WI38 (cell line): ENCODE measurements at regions not wholly inside any gene's neighbourhood (a gene's known extent, or its start where the extent isn't known, plus 50 kb on each side); places are given as distances from the start of the nearest gene placed in this dataset.

ENCODE experiments used
- H3K4me3 ChIP-seq: 2 replicates; pipeline ENCODE4 v1.5.1; 2011; ENCODE audit warnings: low read depth, mild to moderate bottlenecking, control low read depth, low read length
- TF ChIP-seq, protein P1 (sequence below): IDR thresholded peaks from 2 replicates; pipeline ENCODE4 v1.5.1; 2012; ENCODE audit warnings: low read depth, mild to moderate bottlenecking, control low read depth, low read length

GRCh38 chr18:25614168-25614567 lies 262.2 kb upstream of the ZNF521 start:
- H3K4me3 ChIP-seq: no peak overlapping the region
- TF ChIP-seq, protein P1, sequence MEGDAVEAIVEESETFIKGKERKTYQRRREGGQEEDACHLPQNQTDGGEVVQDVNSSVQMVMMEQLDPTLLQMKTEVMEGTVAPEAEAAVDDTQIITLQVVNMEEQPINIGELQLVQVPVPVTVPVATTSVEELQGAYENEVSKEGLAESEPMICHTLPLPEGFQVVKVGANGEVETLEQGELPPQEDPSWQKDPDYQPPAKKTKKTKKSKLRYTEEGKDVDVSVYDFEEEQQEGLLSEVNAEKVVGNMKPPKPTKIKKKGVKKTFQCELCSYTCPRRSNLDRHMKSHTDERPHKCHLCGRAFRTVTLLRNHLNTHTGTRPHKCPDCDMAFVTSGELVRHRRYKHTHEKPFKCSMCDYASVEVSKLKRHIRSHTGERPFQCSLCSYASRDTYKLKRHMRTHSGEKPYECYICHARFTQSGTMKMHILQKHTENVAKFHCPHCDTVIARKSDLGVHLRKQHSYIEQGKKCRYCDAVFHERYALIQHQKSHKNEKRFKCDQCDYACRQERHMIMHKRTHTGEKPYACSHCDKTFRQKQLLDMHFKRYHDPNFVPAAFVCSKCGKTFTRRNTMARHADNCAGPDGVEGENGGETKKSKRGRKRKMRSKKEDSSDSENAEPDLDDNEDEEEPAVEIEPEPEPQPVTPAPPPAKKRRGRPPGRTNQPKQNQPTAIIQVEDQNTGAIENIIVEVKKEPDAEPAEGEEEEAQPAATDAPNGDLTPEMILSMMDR: no peak

GRCh38 chr18:25612466-25612865 lies 260.5 kb upstream of the ZNF521 start:
- TF ChIP-seq, protein P1: no peak
- H3K4me3 ChIP-seq: no peak overlapping the region

DNA sequence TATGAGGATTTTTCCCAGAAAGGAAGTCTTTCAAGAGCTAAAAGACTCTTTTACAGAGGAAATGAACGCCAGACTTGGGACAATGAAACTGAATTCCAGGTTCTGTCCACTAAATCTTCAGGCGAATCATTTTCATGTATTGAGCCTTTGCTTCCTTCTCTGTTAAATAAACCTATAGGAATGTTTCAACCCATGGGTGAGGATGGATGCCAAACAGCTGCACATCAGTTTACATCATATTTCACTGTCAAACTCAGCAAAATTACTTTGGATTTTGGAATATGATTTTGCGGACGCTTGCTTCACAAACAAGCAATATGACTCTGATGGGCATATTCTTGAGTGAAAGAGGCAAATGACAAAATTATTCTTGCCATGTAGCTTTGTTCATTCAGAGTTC lies 256.1 kb upstream of the ZNF521 start:
- H3K4me3 ChIP-seq: no peak overlapping the region
- TF ChIP-seq, protein P1: no peak

DNA sequence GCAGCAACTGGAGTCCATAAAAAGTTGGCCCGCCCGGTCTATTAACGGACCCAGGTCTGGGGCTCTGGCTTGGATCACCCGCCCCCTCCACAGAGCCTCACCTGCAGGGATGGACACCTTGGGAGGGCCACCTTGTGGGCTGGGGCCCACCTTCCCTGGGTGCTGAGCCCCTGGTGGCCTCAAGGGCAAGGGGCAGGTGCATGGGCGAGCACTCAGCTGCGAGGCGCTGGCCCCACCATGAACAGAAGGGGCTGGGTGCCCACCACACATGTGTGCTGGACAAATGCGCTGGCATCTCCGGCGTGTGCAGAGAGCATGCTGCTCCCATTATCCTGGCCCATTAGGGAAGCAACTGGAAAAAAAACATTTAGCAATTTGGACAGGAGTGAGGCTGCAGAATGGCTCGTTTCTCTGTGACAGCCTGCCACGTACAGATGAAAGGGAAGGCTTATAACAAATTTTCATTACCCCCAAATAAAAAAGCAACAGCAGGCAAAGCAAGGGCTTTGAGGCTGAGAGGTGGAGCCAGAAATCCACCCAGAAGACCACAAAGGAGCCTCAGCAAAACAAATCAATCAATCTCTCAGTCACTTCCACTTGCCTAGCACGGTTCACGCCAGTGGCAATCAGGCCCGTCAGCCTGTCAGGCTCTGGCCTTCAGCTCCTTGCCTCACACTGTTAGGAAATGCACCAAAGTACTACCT lies 253.1 kb upstream of the ZNF521 start:
- TF ChIP-seq, protein P1: no peak
- no peak overlapping the region for H3K4me3 ChIP-seq

- H3K4me3 ChIP-seq: no peak overlapping the region
- TF ChIP-seq, protein P1: no peak
Measured at GRCh38 chr18:25604196-25604893, 252.4 kb upstream of the ZNF521 start.

GRCh38 chr18:25599443-25599842 lies 247.5 kb upstream of the ZNF521 start:
- TF ChIP-seq, protein P1: no peak

DNA sequence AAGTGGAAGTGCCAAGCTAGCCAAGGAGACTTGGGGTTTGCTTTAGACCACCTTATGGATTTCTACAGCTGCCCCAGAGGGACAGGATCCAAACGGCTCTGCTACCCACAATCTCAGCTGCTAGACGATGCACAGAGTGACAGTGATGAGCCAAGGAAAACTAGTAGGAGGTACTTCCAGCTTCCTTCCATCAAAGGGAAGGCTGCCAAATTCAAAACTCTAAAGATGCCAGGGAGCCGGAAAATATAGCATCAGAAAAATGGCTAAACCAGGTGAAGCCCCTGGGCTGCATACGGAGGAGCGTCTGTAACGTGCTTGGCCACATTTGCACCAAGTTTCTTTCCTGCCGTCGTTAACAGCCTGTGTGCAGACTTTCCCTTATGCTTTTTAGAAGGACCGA lies 245.5 kb upstream of the ZNF521 start:
- no peak overlapping the region for H3K4me3 ChIP-seq
- TF ChIP-seq, protein P1: no peak

More at GRCh38 chr18:25599443-25599842, 247.5 kb upstream of the ZNF521 start:
- no peak overlapping the region for H3K4me3 ChIP-seq
